Cardiac muscle cell (in vitro differentiated cells and primary cell): ENCODE measurements at regions not wholly inside any gene's neighbourhood (a gene's known extent, or its start where the extent isn't known, plus 50 kb on each side); places are given as distances from the start of the nearest gene placed in this dataset.

Source experiments
- DNase-seq, 2 donors: peaks; one replicate each; pipeline versions ENCODE4 v3.0.0 to v3.0.0-alpha.2; 2010 to 2017; ENCODE audit warnings: low read depth in 1 of 2, low spot score in 1 of 2
- H3K27ac ChIP-seq: fragments of 200-600 bp; sonication (generic); 2 replicates; pipeline ENCODE4 v1.5.1; 2016
- H3K27me3 ChIP-seq: fragments of 200-600 bp; sonication (generic); 2 replicates; pipeline ENCODE4 v1.6.0; 2016; ENCODE audit warnings: control low read depth
- H3K36me3 ChIP-seq: fragments of 200-600 bp; sonication (generic); 2 replicates; pipeline ENCODE4 v1.5.1; 2016; ENCODE audit warnings: control low read depth
- H3K4me1 ChIP-seq: fragments of 200-600 bp; sonication (generic); 2 replicates; pipeline ENCODE4 v1.8.1; 2017; ENCODE audit warnings: low read depth, mild to moderate bottlenecking, mixed run types
- H3K4me3 ChIP-seq: fragments of 200-600 bp; sonication (generic); 2 replicates; pipeline ENCODE4 v1.5.1; 2016; ENCODE audit warnings: mild to moderate bottlenecking
- H3K9me3 ChIP-seq: fragments of 200-600 bp; sonication (generic); 2 replicates; pipeline ENCODE4 v1.5.1; 2017; ENCODE audit warnings: low read depth, mild to moderate bottlenecking, control low read depth
- CTCF ChIP-seq: IDR thresholded peaks from 2 replicates; pipeline ENCODE4 v1.5.1; 2012; ENCODE audit warnings: low read depth, mild to moderate bottlenecking, low read length

GRCh38 chr2:19300961-19301360 is 57.5 kb downstream of the OSR1 start:
- Histone ChIP-seq H3K9me3 (no peaks in the 10 kb centered on the region), H3K27ac (no peak overlapping the region), H3K4me1 (no peaks in the 10 kb centered on the region), H3K36me3 (no peaks in the 10 kb centered on the region), H3K27me3 (no peaks in the 10 kb centered on the region), H3K4me3 (no peak overlapping the region)
- no peak for TF ChIP-seq CTCF
- DNase-seq = peak in 1 of 2 donors; percentile 8

- no peak overlapping the region for H3K4me3 ChIP-seq
- H3K36me3 ChIP-seq = no peaks in the 10 kb centered on the region
- H3K27me3 ChIP-seq = no peaks in the 10 kb centered on the region
- DNase-seq = no peak
- no peak overlapping the region for H3K27ac ChIP-seq
- no peaks in the 10 kb centered on the region for H3K4me1 ChIP-seq
- no peak for TF ChIP-seq CTCF
- no peaks in the 10 kb centered on the region for H3K9me3 ChIP-seq
Measured at GRCh38 chr2:19299522-19299921, 58.9 kb downstream of the OSR1 start.

- H3K4me1 ChIP-seq = no peaks in the 10 kb centered on the region
- TF ChIP-seq CTCF = no peak
- no peak for DNase-seq
- H3K27me3 ChIP-seq = no peaks in the 10 kb centered on the region
- no peaks in the 10 kb centered on the region for H3K9me3 ChIP-seq
- H3K27ac ChIP-seq = no peak overlapping the region
- H3K4me3 ChIP-seq = no peak overlapping the region
- no peaks in the 10 kb centered on the region for H3K36me3 ChIP-seq
Measured at GRCh38 chr2:19299032-19299431, 59.4 kb downstream of the OSR1 start.

GRCh38 chr2:19297716-19298115 is 60.7 kb downstream of the OSR1 start:
- Histone ChIP-seq H3K27ac (no peak overlapping the region), H3K36me3 (no peaks in the 10 kb centered on the region), H3K9me3 (no peaks in the 10 kb centered on the region), H3K27me3 (no peaks in the 10 kb centered on the region), H3K4me3 (no peak overlapping the region), H3K4me1 (no peaks in the 10 kb centered on the region)
- no peak for DNase-seq
- TF ChIP-seq CTCF = no peak

- TF ChIP-seq CTCF = no peak
- H3K4me1 ChIP-seq = no peaks in the 10 kb centered on the region
- no peaks in the 10 kb centered on the region for H3K27me3 ChIP-seq
- H3K4me3 ChIP-seq = no peak overlapping the region
- no peaks in the 10 kb centered on the region for H3K9me3 ChIP-seq
- no peak for DNase-seq
- H3K27ac ChIP-seq = no peak overlapping the region
- H3K36me3 ChIP-seq = no peaks in the 10 kb centered on the region
Measured at GRCh38 chr2:19295998-19296502, 62.4 kb downstream of the OSR1 start.

- H3K27ac ChIP-seq = no peak overlapping the region
- no peaks in the 10 kb centered on the region for H3K36me3 ChIP-seq
- H3K4me3 ChIP-seq = no peak overlapping the region
- H3K4me1 ChIP-seq = no peaks in the 10 kb centered on the region
- no peak for DNase-seq
- TF ChIP-seq CTCF = no peak
- no peaks in the 10 kb centered on the region for H3K9me3 ChIP-seq
- H3K27me3 ChIP-seq = no peaks in the 10 kb centered on the region
Measured at GRCh38 chr2:19292007-19292406, 66.4 kb downstream of the OSR1 start.
